Brain microvascular endothelial cell (primary cell): ENCODE measurements at regions not wholly inside any gene's neighbourhood (a gene's known extent, or its start where the extent isn't known, plus 50 kb on each side); places are given as distances from the start of the nearest gene placed in this dataset.

Experiments used
- DNase-seq: peaks from one replicate; pipeline ENCODE4 v3.0.0-alpha.2; 2020
- H3K27ac ChIP-seq: fragments of 250-450 bp; sonication (Bioruptor Pico); 2 replicates; pipeline ENCODE4 v1.5.1; 2020; ENCODE audit warnings: mild to moderate bottlenecking, moderate library complexity
- H3K27me3 ChIP-seq: fragments of 250-450 bp; sonication (Bioruptor Pico); replicated peaks from 2 replicates; pipeline ENCODE4 v1.5.1; 2020; ENCODE audit warnings: mild to moderate bottlenecking
- H3K36me3 ChIP-seq: fragments of 250-450 bp; sonication (Bioruptor Pico); replicated peaks from 2 replicates; pipeline ENCODE4 v1.5.1; 2020; ENCODE audit warnings: mild to moderate bottlenecking
- H3K4me3 ChIP-seq: 2 replicates; pipeline ENCODE4 v1.5.1; 2011; ENCODE audit warnings: low read depth, mild to moderate bottlenecking, control low read depth, low read length, moderate library complexity
- in situ Hi-C: cut with HindIII; loops from 2 replicates; pipeline ENCODE4 v1.10.0; 2017; ENCODE audit warnings: low sequenced_read_pairs, low pct_ligation_motif_present
- TF ChIP-seq, protein P1 (sequence below): IDR thresholded peaks from 2 replicates; pipeline ENCODE4 v1.5.1; 2011; ENCODE audit warnings: low read depth, mild to moderate bottlenecking, moderate library complexity, low read length, control low read depth, inconsistent platforms; ENCODE audit errors: missing control alignments

DNA sequence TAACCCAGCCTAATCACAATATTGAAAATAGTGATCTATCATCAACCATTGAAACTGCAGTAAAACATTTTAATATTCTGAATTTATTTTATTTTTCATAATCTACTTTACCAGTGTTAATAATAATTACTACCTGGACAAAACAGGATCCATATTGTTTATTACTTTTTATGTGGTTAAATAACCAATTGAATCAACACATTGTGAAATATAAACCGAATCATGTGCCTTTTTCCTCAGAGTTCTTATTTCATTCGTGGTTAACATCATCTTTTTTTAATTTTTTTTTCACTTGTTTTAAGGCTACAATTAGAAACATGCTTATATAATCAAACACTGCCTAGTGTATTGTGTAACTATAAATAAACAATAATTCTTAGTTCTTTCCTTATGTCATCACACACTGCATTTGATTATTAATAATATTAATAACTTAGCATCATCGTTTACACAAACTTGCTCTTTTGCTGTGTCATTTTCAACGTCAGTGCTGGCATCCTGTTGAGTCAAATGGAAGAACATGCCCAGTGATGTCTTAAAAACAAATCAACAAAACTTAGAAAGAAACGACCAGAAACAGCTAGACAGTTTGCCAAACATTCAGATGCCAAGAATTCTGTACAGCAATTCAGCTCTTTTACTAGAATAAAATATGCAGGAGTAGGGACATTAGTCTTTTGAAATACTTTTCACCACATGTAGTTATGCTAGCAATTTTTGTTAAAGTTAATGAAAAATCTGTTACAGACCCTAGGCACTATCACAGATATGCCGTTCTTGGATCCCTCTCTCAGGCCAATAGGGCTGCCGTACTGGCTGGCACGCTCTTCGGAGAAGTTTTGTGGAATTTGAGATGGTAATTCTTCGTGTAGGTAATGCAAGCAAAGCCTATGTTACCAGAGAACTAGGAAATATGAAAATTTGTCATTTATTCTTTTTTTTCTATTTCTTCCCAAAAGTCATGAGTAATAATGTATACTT is 330.4 kb upstream of the SEMA3A start:
- TF ChIP-seq, protein P1, sequence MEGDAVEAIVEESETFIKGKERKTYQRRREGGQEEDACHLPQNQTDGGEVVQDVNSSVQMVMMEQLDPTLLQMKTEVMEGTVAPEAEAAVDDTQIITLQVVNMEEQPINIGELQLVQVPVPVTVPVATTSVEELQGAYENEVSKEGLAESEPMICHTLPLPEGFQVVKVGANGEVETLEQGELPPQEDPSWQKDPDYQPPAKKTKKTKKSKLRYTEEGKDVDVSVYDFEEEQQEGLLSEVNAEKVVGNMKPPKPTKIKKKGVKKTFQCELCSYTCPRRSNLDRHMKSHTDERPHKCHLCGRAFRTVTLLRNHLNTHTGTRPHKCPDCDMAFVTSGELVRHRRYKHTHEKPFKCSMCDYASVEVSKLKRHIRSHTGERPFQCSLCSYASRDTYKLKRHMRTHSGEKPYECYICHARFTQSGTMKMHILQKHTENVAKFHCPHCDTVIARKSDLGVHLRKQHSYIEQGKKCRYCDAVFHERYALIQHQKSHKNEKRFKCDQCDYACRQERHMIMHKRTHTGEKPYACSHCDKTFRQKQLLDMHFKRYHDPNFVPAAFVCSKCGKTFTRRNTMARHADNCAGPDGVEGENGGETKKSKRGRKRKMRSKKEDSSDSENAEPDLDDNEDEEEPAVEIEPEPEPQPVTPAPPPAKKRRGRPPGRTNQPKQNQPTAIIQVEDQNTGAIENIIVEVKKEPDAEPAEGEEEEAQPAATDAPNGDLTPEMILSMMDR = no peak
- peak; percentile 66 for DNase-seq

DNA sequence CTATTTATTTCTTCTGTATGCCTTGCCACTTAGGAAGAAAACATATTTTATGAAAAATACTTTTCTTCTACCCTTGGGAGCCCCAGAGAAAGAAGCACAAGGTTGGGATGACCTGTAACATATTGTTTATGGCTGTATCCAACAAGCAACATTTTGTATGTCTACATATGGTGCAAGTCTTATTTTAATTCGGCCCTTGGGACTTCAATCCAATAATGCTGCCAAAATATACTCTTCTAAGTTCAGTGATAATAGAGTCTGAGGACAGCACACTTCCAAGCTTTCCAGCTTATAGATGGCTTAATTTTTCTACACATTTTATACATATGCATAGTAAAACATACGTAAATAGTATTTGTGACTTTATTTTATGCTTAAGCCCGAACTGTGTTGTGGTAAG is 318.5 kb upstream of the SEMA3A start:
- Histone ChIP-seq H3K4me3 (no peak overlapping the region), H3K27ac (no peak overlapping the region), H3K36me3 (no peaks in the 10 kb centered on the region), H3K27me3 (no peaks in the 10 kb centered on the region)
- TF ChIP-seq, protein P1 = no peak
- in situ Hi-C loops = no loop called here
- DNase-seq = no peak

More for the DNA sequence above, 330.4 kb upstream of the SEMA3A start:
- no peaks in the 10 kb centered on the region for H3K36me3 ChIP-seq
- H3K27me3 ChIP-seq = no peaks in the 10 kb centered on the region
- no peak overlapping the region for H3K4me3 ChIP-seq
- peak overlapping the region; percentile 24 for H3K27ac ChIP-seq
- in situ Hi-C loops = no loop called here

DNA sequence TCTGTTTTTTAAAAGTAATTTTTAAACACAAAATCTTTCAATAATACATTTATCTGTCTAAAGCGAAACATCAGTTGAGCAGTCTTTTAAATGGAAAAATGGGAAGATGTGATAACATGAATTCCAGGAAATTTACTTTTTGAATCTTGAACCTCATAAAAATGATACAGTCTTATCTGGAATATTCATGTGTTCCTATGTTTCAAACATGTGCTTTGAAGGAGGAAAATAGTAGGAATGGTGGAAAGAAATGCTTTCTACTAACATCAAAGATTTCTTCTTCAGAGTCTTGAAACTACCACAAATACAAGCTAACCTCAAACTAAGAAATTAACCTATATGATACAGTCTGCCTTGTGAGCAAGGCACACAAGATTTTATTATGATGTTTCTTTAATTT is 317.5 kb upstream of the SEMA3A start:
- in situ Hi-C loops = no loop called here
- no peak for DNase-seq
- TF ChIP-seq, protein P1 = no peak
- Histone ChIP-seq H3K27me3 (no peaks in the 10 kb centered on the region), H3K36me3 (no peaks in the 10 kb centered on the region), H3K4me3 (no peak overlapping the region), H3K27ac (no peak overlapping the region)

DNA sequence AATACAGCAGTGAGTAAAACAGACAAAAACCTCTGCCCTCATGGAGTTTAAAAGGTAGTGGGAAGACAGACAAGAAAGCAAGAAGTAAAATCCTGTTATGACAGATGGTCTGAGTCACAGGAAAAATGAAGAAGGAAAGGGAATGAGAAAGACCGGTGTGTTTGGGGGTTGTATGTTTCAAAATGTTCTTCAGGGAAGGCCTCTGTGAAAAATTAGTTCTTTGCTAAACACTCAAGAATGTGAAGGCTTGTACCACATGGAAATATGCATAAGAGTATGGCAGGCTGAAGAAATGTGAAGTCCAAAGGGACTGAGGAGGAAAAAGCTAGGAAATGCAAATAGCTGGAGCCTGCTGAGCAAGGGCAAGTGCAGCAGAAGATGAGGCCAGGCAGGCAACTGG is 315.9 kb upstream of the SEMA3A start:
- Histone ChIP-seq H3K36me3 (no peaks in the 10 kb centered on the region), H3K4me3 (no peak overlapping the region), H3K27ac (no peak overlapping the region), H3K27me3 (no peaks in the 10 kb centered on the region)
- TF ChIP-seq, protein P1 = no peak
- in situ Hi-C loops = no loop called here
- no peak for DNase-seq

DNA sequence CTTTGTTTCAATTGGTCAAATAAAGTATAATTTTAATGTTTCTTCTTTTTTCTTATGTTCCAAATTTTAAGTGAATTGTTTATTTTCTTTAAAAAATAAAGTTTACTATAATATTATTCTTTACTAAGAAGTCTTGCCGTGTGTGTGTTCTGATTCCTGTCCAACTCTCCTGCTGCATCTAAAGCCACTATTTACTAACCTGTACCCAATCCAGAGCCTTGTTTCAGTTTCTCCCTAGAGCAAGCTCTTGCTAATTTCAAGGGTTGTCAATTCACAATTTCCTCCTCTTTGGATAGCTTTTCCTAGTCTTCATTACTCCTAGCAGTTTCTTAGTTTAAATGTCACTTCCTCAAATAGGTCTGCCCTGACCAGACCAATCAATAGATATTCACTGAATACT is 314.9 kb upstream of the SEMA3A start:
- in situ Hi-C loops = no loop called here
- Histone ChIP-seq H3K36me3 (no peaks in the 10 kb centered on the region), H3K4me3 (no peak overlapping the region), H3K27me3 (no peaks in the 10 kb centered on the region), H3K27ac (no peak overlapping the region)
- no peak for DNase-seq
- TF ChIP-seq, protein P1 = no peak
